ENCODE measurements at regions not wholly inside any gene's neighbourhood (a gene's known extent, or its start where the extent isn't known, plus 50 kb on each side); places are given as distances from the start of the nearest gene placed in this dataset.

GRCh38 chr4:183841001-183841400, 64.1 kb upstream of the STOX2 start (continued):
- no peak for TF ChIP-seq CREB5 (CRISPR knock-in tag; IDR thresholded peaks at IDR 0.05)
- TF ChIP-seq MTF1 (CRISPR knock-in tag; IDR thresholded peaks at IDR 0.05; ENCODE audit: borderline replicate concordance) = no peak
- TF ChIP-seq RUNX1 (IDR thresholded peaks at IDR 0.05; ENCODE audit: low read depth) = no peak

DNA sequence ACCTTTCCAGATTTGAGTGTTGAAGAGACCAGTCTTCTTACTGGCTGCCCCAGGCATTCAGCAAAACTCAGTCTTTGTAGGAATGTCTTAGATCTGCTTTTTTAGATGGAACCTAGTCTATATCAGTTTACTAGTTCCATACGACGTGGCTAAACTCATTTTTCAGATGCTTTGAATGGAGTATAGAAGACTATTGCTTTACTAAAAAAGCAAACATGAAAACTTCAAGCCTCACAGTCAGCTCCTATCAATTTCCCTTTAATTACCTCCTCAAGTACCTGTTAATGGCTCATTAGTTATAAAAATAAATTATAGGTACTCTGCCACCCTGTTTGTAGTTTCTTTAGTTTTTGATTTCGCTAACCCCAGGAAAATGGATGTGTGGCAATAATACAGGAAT, 63.0 kb upstream of the STOX2 start:
- no peaks in the 10 kb centered on the region for H3K27me3 ChIP-seq (ENCODE audit: control insufficient read depth in 2 of 2, insufficient read depth in 2 of 2, low read length in 2 of 2)
- CTCF ChIA-PET (ENCODE audit: low intra/inter-chr PET ratio) = no interaction called here
- DNase-seq (ENCODE audit: extremely low read depth in 1 of 4, low spot score in 3 of 4) (no peak), ATAC-seq (no peak), FAIRE-seq (no peak)
- H3K9me3 ChIP-seq (replicated peaks; ENCODE audit: control insufficient read depth, insufficient read depth, low read depth, low read length) = no peaks in the 10 kb centered on the region
- in situ Hi-C loops (cut with MboI) (no loop called here), intact Hi-C loops (cut with micrococcal nuclease) (loop anchor here (10.0 kb wide), 1 partner anchor 367 kb away; no protein-coding TSS in a partner anchor)
- H4K20me1 ChIP-seq (replicated peaks; ENCODE audit: control insufficient read depth, insufficient read depth, low read length) = no peaks in the 10 kb centered on the region
- no peak overlapping the region for H3K9ac ChIP-seq (ENCODE audit: insufficient read depth in 1 of 2, low read depth in 2 of 2, low read length in 2 of 2)
- H2AFZ ChIP-seq (ENCODE audit: low read depth, low read length) = no peak overlapping the region
- no peaks in the 10 kb centered on the region for H3K79me2 ChIP-seq (ENCODE audit: control insufficient read depth, insufficient read depth, low read length)
- BruUV-seq (replicated peaks) = no TSS peak
- H3K9me1 ChIP-seq (ENCODE audit: control insufficient read depth, insufficient read depth, low read length) = no peaks in the 10 kb centered on the region
- no peak overlapping the region for H3K4me3 ChIP-seq
- WGBS (ENCODE audit: insufficient coverage, low coverage, missing lambda C conversion rate) = 0% methylated on average over 3 of the region's 3 CpGs
- POLR2A ChIA-PET = interaction anchor here (0.7 kb wide), 1 partner anchor 81 kb away, joined by 3 read pairs; no protein-coding TSS in a partner anchor
- no peak overlapping the region for H3K27ac ChIP-seq (ENCODE audit: extremely low read depth, low read depth, low read length)
- no peak overlapping the region for H3K4me2 ChIP-seq (ENCODE audit: insufficient read depth, low read length)
- H3K36me3 ChIP-seq (ENCODE audit: control insufficient read depth, insufficient read depth, low read length) = no peaks in the 10 kb centered on the region
- no peaks in the 10 kb centered on the region for H3K4me1 ChIP-seq (replicated peaks in 1 of 2; ENCODE audit: control insufficient read depth in 2 of 2, insufficient read depth in 2 of 2, low read length in 2 of 2)
- TF ChIP-seq PRMT5 (CRISPR knock-in tag; IDR thresholded peaks at IDR 0.05) (no peak), TAF1 (IDR thresholded peaks at IDR 0.05; ENCODE audit: control insufficient read depth, extremely low read depth, insufficient read depth, low read length, severe bottlenecking) (no peak), ZNF76 (CRISPR knock-in tag; IDR thresholded peaks at IDR 0.05; ENCODE audit: borderline replicate concordance) (no peak), ZNF134 (CRISPR knock-in tag; conservative IDR thresholded peaks at IDR 0.05) (no peak), ZNF184 (CRISPR knock-in tag; IDR thresholded peaks at IDR 0.05) (no peak), ZNF79 (CRISPR knock-in tag; IDR thresholded peaks at IDR 0.05; ENCODE audit: low read depth) (no peak), ZNF24 (IDR thresholded peaks at IDR 0.05) (no peak), TCF3 (CRISPR knock-in tag; IDR thresholded peaks at IDR 0.05) (no peak), CBFA2T2 (conservative IDR thresholded peaks at IDR 0.05) (no peak), SIRT6 (IDR thresholded peaks at IDR 0.05; ENCODE audit: low read depth, low read length) (no peak), L3MBTL2 (IDR thresholded peaks at IDR 0.05) (no peak), SP1 (CRISPR knock-in tag; IDR thresholded peaks at IDR 0.05) (no peak), SP2 (IDR thresholded peaks at IDR 0.05; ENCODE audit: extremely low read depth, low read depth, low read length, poor library complexity, severe bottlenecking) (no peak), CBX1 (IDR thresholded peaks at IDR 0.05; ENCODE audit: low read depth) (no peak), GABPB2 (CRISPR knock-in tag; conservative IDR thresholded peaks at IDR 0.05) (no peak)
- TF ChIP-seq, protein P1, sequence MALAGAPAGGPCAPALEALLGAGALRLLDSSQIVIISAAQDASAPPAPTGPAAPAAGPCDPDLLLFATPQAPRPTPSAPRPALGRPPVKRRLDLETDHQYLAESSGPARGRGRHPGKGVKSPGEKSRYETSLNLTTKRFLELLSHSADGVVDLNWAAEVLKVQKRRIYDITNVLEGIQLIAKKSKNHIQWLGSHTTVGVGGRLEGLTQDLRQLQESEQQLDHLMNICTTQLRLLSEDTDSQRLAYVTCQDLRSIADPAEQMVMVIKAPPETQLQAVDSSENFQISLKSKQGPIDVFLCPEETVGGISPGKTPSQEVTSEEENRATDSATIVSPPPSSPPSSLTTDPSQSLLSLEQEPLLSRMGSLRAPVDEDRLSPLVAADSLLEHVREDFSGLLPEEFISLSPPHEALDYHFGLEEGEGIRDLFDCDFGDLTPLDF (CRISPR knock-in tag; IDR thresholded peaks at IDR 0.05) = no peak
- TF ChIP-seq, protein P2, sequence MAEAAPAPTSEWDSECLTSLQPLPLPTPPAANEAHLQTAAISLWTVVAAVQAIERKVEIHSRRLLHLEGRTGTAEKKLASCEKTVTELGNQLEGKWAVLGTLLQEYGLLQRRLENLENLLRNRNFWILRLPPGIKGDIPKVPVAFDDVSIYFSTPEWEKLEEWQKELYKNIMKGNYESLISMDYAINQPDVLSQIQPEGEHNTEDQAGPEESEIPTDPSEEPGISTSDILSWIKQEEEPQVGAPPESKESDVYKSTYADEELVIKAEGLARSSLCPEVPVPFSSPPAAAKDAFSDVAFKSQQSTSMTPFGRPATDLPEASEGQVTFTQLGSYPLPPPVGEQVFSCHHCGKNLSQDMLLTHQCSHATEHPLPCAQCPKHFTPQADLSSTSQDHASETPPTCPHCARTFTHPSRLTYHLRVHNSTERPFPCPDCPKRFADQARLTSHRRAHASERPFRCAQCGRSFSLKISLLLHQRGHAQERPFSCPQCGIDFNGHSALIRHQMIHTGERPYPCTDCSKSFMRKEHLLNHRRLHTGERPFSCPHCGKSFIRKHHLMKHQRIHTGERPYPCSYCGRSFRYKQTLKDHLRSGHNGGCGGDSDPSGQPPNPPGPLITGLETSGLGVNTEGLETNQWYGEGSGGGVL (CRISPR knock-in tag; IDR thresholded peaks at IDR 0.05) = no peak
